GM11168 (cell line): ENCODE measurements at regions not wholly inside any gene's neighbourhood (a gene's known extent, or its start where the extent isn't known, plus 50 kb on each side); places are given as distances from the start of the nearest gene placed in this dataset.
"Not testable (repeated sequence)": the region's sequence is repeated elsewhere in the genome, so short reads cannot be mapped to it uniquely, and the experiment has no call there.

Experiments used
- in situ Hi-C: fragments of 300-500 bp; cut with MboI; formaldehyde crosslinking; loops from one replicate; pipeline ENCODE4 v1.12.0; 2022; ENCODE audit warnings: low sequenced_read_pairs; ENCODE audit not compliant: unreplicated experiment

- in situ Hi-C loops: not testable (repeated sequence)
Observed at GRCh38 chr4:27075603-27076002, 215.0 kb downstream of the STIM2 start.

- in situ Hi-C loops: no loop called here
Observed at GRCh38 chr4:27078934-27079455, 218.4 kb downstream of the STIM2 start.

- in situ Hi-C loops: no loop called here
Observed at GRCh38 chr4:27081675-27082586, 221.3 kb downstream of the STIM2 start.

GRCh38 chr4:27082776-27083175, 222.1 kb downstream of the STIM2 start:
- in situ Hi-C loops: no loop called here

GRCh38 chr4:27084685-27085361, 224.2 kb downstream of the STIM2 start:
- in situ Hi-C loops: no loop called here

GRCh38 chr4:27085396-27085795, 224.8 kb downstream of the STIM2 start:
- in situ Hi-C loops: no loop called here

- in situ Hi-C loops: no loop called here
Observed at GRCh38 chr4:27087306-27088045, 226.8 kb downstream of the STIM2 start.

- in situ Hi-C loops: no loop called here
Observed at GRCh38 chr4:27088491-27088890, 227.8 kb downstream of the STIM2 start.

- in situ Hi-C loops: no loop called here
Observed at GRCh38 chr4:27089186-27089585, 228.5 kb downstream of the STIM2 start.

GRCh38 chr4:27090406-27090805, 229.8 kb downstream of the STIM2 start:
- in situ Hi-C loops: no loop called here

GRCh38 chr4:27094224-27094623, 233.6 kb downstream of the STIM2 start:
- in situ Hi-C loops: no loop called here

GRCh38 chr4:27094783-27095182, 234.1 kb downstream of the STIM2 start:
- in situ Hi-C loops: no loop called here

- in situ Hi-C loops: no loop called here
Observed at GRCh38 chr4:27096142-27096824, 235.6 kb downstream of the STIM2 start.

GRCh38 chr4:27098034-27098433, 237.4 kb downstream of the STIM2 start:
- in situ Hi-C loops: no loop called here

- in situ Hi-C loops: no loop called here
Observed at GRCh38 chr4:27100713-27101112, 240.1 kb downstream of the STIM2 start.

GRCh38 chr4:27101126-27101525, 240.5 kb downstream of the STIM2 start:
- in situ Hi-C loops: no loop called here

- in situ Hi-C loops: no loop called here
Observed at GRCh38 chr4:27101561-27101960, 240.9 kb downstream of the STIM2 start.

- in situ Hi-C loops: no loop called here
Observed at GRCh38 chr4:27111627-27112026, 251.0 kb downstream of the STIM2 start.

GRCh38 chr4:27112587-27112986, 251.9 kb downstream of the STIM2 start:
- in situ Hi-C loops: no loop called here

- in situ Hi-C loops: no loop called here
Observed at GRCh38 chr4:27115221-27115620, 254.6 kb downstream of the STIM2 start.
